Kidney (tissue), 13 donors: ENCODE measurements at regions not wholly inside any gene's neighbourhood (a gene's known extent, or its start where the extent isn't known, plus 50 kb on each side); places are given as distances from the start of the nearest gene placed in this dataset.
"Not testable (repeated sequence)": the region's sequence is repeated elsewhere in the genome, so short reads cannot be mapped to it uniquely, and the experiment has no call there.

Experiments used
- DNase-seq, 5 donors: peaks; one replicate each; pipeline ENCODE4 v3.0.0-alpha.2; 2013 to 2020
- FAIRE-seq: peaks from 2 replicates; lab custom pipeline; 2012; peaks lifted over from hg19 to GRCh38; lab: Jason Lieb, UNC
- H3K27ac ChIP-seq, 2 donors: one replicate each; pipeline ENCODE4 v1.7.0; 2013; ENCODE audit warnings: low read depth in 2 of 2, low read length in 2 of 2, inconsistent platforms in 1 of 2
- H3K27me3 ChIP-seq: one replicate; pipeline ENCODE4 v1.7.1; 2013; ENCODE audit warnings: low read length, inconsistent platforms; ENCODE audit not compliant: control insufficient read depth, insufficient read depth
- H3K36me3 ChIP-seq, 3 donors: one replicate each; pipeline versions ENCODE4 v1.7.0 to v1.7.1; 2013; ENCODE audit warnings: low read length in 3 of 3, control low read depth in 1 of 3, inconsistent platforms in 1 of 3; ENCODE audit not compliant: insufficient read depth in 3 of 3, control insufficient read depth in 2 of 3
- H3K4me1 ChIP-seq, 3 donors: one replicate each; pipeline versions ENCODE4 v1.7.0 to v1.7.1; 2013; ENCODE audit warnings: low read length in 3 of 3, inconsistent platforms in 1 of 3, low read depth in 1 of 3; ENCODE audit not compliant: control insufficient read depth in 2 of 3, insufficient read depth in 2 of 3
- H3K4me3 ChIP-seq, 3 donors: one replicate each; pipeline versions ENCODE4 v1.7.0 to v1.8.1; 2013; ENCODE audit warnings: low read length in 3 of 3, control low read depth in 1 of 3, inconsistent platforms in 1 of 3
- H3K9ac ChIP-seq, 3 donors: one replicate each; pipeline versions ENCODE4 v1.7.0 to v1.7.1; 2013; ENCODE audit warnings: low read length in 3 of 3, control low read depth in 1 of 3, inconsistent platforms in 1 of 3
- H3K9me3 ChIP-seq, 3 donors: one replicate each; pipeline versions ENCODE4 v1.7.0 to v1.7.1; 2013; ENCODE audit warnings: low read length in 3 of 3, control low read depth in 1 of 3, inconsistent platforms in 1 of 3; ENCODE audit not compliant: control insufficient read depth in 2 of 3, insufficient read depth in 1 of 3
- CTCF ChIP-seq: IDR thresholded peaks from 3 replicates; pipeline ENCODE4 v1.5.1; 2012; ENCODE audit warnings: mild to moderate bottlenecking, moderate library complexity, borderline replicate concordance; ENCODE audit not compliant: insufficient read depth; ENCODE audit errors: extremely low read depth
- intact Hi-C: fragments of 100-400 bp; cut with DNase I; formaldehyde crosslinking; loops from one replicate; pipeline ENCODE4 v1.11.1; 2022
- donor health status: control.
- donor health status: control.
- donor health status: control.
- donor health status: control.
- donor health status: control.
- donor health status: DM: yes; HTN: yes; CAD: no.
- donor health status: Normal renal cell carcinoma (clear cell type).

DNA sequence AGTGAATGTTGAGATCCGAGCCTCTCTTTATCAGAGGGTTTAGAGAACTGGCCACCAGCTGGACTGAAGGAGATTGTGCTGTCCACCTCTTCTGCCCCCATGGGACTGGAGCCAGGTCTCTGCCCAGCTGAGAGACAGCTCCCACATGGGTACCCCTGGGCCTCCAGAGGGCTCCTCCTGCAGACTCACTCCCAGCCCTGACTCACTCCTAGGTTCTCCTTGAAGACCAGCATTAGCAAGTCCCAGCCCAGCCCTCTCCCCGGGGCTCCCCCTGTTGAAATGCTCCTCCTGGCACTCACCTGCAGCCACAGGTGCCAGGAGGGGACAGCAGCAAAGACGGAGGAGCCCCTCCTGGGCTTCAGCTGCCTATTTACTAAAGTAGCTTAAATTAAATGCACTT is 126.9 kb downstream of the CXCL12 start:
- Histone ChIP-seq H3K27ac (no peak overlapping the region), H3K9me3 (no peaks in the 10 kb centered on the region), H3K4me3 (no peak overlapping the region), H3K4me1 (peaks cover 0 to 5% (median 2%) of the 10 kb centered on the region in 3 donors), H3K9ac (no peak overlapping the region), H3K27me3 (no peaks in the 10 kb centered on the region), H3K36me3 (no peaks in the 10 kb centered on the region)
- no peak for TF ChIP-seq CTCF
- DNase-seq (no peak), FAIRE-seq (no peak)
- intact Hi-C loops, result no loop called here

GRCh38 chr10:44253769-44254462 is 131.0 kb downstream of the CXCL12 start:
- Histone ChIP-seq H3K27ac (no peak overlapping the region), H3K4me1 (peaks cover 0 to 5% (median 0%) of the 10 kb centered on the region in 3 donors), H3K9me3 (no peaks in the 10 kb centered on the region), H3K36me3 (no peaks in the 10 kb centered on the region), H3K27me3 (no peaks in the 10 kb centered on the region), H3K9ac (no peak overlapping the region), H3K4me3 (no peak overlapping the region)
- peak in 3 of 5 donors; percentile 66 to 90 (median 68) for DNase-seq
- no peak for FAIRE-seq
- TF ChIP-seq CTCF, result no peak
- intact Hi-C loops, result no loop called here

- H3K27ac ChIP-seq, H3K4me3 ChIP-seq, DNase-seq, FAIRE-seq, H3K27me3 ChIP-seq, intact Hi-C loops, H3K36me3 ChIP-seq, H3K9me3 ChIP-seq, H3K4me1 ChIP-seq, H3K9ac ChIP-seq: not testable (repeated sequence)
Measured at GRCh38 chr10:44252631-44253030, 132.3 kb downstream of the CXCL12 start.

GRCh38 chr10:44249933-44250332 is 135.0 kb downstream of the CXCL12 start:
- not testable (repeated sequence) for H3K27me3 ChIP-seq

More at GRCh38 chr10:44249933-44250332, 135.0 kb downstream of the CXCL12 start:
- intact Hi-C loops, H3K4me3 ChIP-seq, DNase-seq, H3K9ac ChIP-seq, H3K4me1 ChIP-seq, FAIRE-seq, H3K36me3 ChIP-seq, H3K27ac ChIP-seq, H3K9me3 ChIP-seq: not testable (repeated sequence)
